GM23248 (cell line): ENCODE measurements at regions not wholly inside any gene's neighbourhood (a gene's known extent, or its start where the extent isn't known, plus 50 kb on each side); places are given as distances from the start of the nearest gene placed in this dataset.

ENCODE experiments used
- DNase-seq: peaks from one replicate; pipeline ENCODE4 v3.0.0-alpha.2; 2015
- H2AFZ ChIP-seq: fragments of 200-600 bp; sonication (generic); 2 replicates; pipeline ENCODE4 v1.6.1; 2016; ENCODE audit warnings: antibody characterized with exemption
- H3F3A ChIP-seq: fragments of 200-600 bp; sonication (generic); 2 replicates; pipeline ENCODE4 v1.6.1; 2016; ENCODE audit warnings: mild to moderate bottlenecking, antibody characterized with exemption, mixed run types; ENCODE audit not compliant: insufficient read depth
- H3K27ac ChIP-seq: fragments of 200-600 bp; sonication (generic); 2 replicates; pipeline ENCODE4 v1.5.1; 2016; ENCODE audit warnings: mild to moderate bottlenecking
- H3K27me3 ChIP-seq: fragments of 200-600 bp; sonication (generic); replicated peaks from 2 replicates; pipeline ENCODE4 v1.6.1; 2016; ENCODE audit warnings: mild to moderate bottlenecking; ENCODE audit not compliant: insufficient read depth
- H3K36me3 ChIP-seq: fragments of 200-600 bp; sonication (generic); 2 replicates; pipeline ENCODE4 v1.6.1; 2016; ENCODE audit warnings: low read depth, mild to moderate bottlenecking
- H3K4me1 ChIP-seq: fragments of 200-600 bp; sonication (generic); 2 replicates; pipeline ENCODE4 v1.6.1; 2016; ENCODE audit warnings: mild to moderate bottlenecking; ENCODE audit not compliant: insufficient read depth
- H3K4me2 ChIP-seq: fragments of 200-600 bp; sonication (generic); one replicate; pipeline ENCODE4 v1.6.1; 2016; ENCODE audit warnings: mild to moderate bottlenecking; ENCODE audit not compliant: unreplicated experiment
- H3K4me3 ChIP-seq: fragments of 200-600 bp; sonication (generic); 2 replicates; pipeline ENCODE4 v1.5.1; 2016; ENCODE audit warnings: mild to moderate bottlenecking
- H3K79me2 ChIP-seq: fragments of 200-600 bp; sonication (generic); 2 replicates; pipeline ENCODE4 v1.6.1; 2016; ENCODE audit warnings: mild to moderate bottlenecking; ENCODE audit not compliant: insufficient read depth
- H3K9ac ChIP-seq: fragments of 200-600 bp; sonication (generic); 2 replicates; pipeline ENCODE4 v1.6.1; 2016; ENCODE audit warnings: mild to moderate bottlenecking
- H3K9me2 ChIP-seq: fragments of 200-600 bp; sonication (generic); 2 replicates; pipeline ENCODE4 v1.6.1; 2016; ENCODE audit warnings: mixed run types, mild to moderate bottlenecking, moderate library complexity; ENCODE audit not compliant: insufficient read depth
- H3K9me3 ChIP-seq: fragments of 200-600 bp; sonication (generic); one replicate; pipeline ENCODE4 v1.6.1; 2017; ENCODE audit warnings: low read depth
- H4K20me1 ChIP-seq: fragments of 200-600 bp; sonication (generic); 2 replicates; pipeline ENCODE4 v1.6.0; 2016; ENCODE audit not compliant: insufficient read depth
- EZH2 ChIP-seq: fragments of 200-600 bp; sonication (generic); IDR thresholded peaks from 2 replicates; pipeline ENCODE4 v1.6.1; 2018; ENCODE audit warnings: antibody characterized with exemption, mild to moderate bottlenecking; ENCODE audit not compliant: insufficient read depth, poor library complexity, severe bottlenecking
- EZH2phosphoT487 ChIP-seq: fragments of 200-600 bp; sonication (generic); IDR thresholded peaks from 2 replicates; pipeline ENCODE4 v1.6.1; 2018; ENCODE audit warnings: antibody characterized with exemption, moderate library complexity, mild to moderate bottlenecking, low read depth; ENCODE audit not compliant: insufficient read depth
- WGBS, 2 experiments: methylation state at CpG; one replicate each; pipeline ENCODE4 v1.1.6; 2015 to 2017; ENCODE audit warnings: low lambda C conversion rate in 2 of 2, low coverage in 1 of 2; ENCODE audit errors: missing lambda C conversion rate in 2 of 2; 5-methylcytosine and 5-hydroxymethylcytosine counted together
- in situ Hi-C: fragments of 300-500 bp; cut with MboI; formaldehyde crosslinking; loops from 2 replicates; pipeline ENCODE4 v1.15.0; 2020

DNA sequence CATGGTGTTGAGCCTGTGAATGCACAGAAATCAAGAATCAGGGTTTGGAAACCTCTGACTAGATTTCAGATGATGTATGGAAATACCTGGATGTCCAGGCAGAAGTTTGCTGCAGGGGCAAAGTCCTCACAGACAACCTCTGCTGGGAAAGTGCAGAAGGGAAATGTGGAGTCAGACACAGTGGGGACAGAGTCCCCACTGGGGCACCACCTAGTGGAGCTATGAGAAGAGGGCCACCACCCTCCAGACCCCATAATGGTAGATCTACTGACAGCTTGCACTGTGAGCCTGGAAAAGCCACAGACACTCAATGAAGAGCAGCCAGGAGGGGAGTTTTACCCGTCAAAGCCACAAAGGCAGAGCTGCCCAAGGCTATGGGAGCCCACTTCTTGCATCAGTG is 181.9 kb upstream of the SEMA6A start:
- no peak for TF ChIP-seq EZH2
- no peak for TF ChIP-seq EZH2phosphoT487
- Histone ChIP-seq H3K4me2 (no peak overlapping the region), H3K9me2 (no peaks in the 10 kb centered on the region), H3K27me3 (no peaks in the 10 kb centered on the region), H3K4me1 (no peaks in the 10 kb centered on the region), H3F3A (no peaks in the 10 kb centered on the region), H3K27ac (no peak overlapping the region), H3K4me3 (no peak overlapping the region), H3K79me2 (no peaks in the 10 kb centered on the region), H2AFZ (no peak overlapping the region), H4K20me1 (no peaks in the 10 kb centered on the region), H3K9ac (no peak overlapping the region), H3K36me3 (no peaks in the 10 kb centered on the region), H3K9me3 (no peaks in the 10 kb centered on the region)
- no peak for DNase-seq
- in situ Hi-C loops, result no loop called here
- 18 to 24% methylated on average over 1 of the region's 1 CpG for WGBS, 2 experiments

DNA sequence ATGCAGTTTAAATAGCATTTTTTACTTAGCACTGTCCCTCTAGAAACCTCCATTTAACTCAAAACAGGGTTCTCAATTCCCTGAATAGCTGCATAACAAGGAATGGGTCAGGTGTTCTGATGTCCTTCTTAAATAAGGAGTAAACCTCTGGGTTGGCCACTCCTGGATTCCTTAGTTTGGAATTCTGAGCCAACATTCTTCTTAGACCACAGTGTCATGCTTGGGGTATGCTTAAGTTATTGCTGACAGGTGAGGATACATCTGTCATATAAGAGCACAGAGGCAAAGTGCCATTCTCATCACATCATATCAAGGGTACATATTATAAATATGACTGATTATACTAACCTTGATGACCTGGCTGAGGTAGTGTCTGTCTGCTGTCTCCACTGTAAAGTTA is 179.9 kb upstream of the SEMA6A start:
- H3K27me3 ChIP-seq, result no peaks in the 10 kb centered on the region
- H3K79me2 ChIP-seq, result no peaks in the 10 kb centered on the region
- H3K9me2 ChIP-seq, result no peaks in the 10 kb centered on the region
- H3K4me2 ChIP-seq, result no peak overlapping the region
- no peak overlapping the region for H3K4me3 ChIP-seq
- H2AFZ ChIP-seq, result no peak overlapping the region
- H4K20me1 ChIP-seq, result no peaks in the 10 kb centered on the region
- TF ChIP-seq EZH2, result no peak
- no peak for TF ChIP-seq EZH2phosphoT487
- in situ Hi-C loops, result no loop called here
- no peaks in the 10 kb centered on the region for H3K36me3 ChIP-seq
- no peaks in the 10 kb centered on the region for H3K9me3 ChIP-seq
- no peak overlapping the region for H3K9ac ChIP-seq
- H3K4me1 ChIP-seq, result no peaks in the 10 kb centered on the region
- H3K27ac ChIP-seq, result no peak overlapping the region
- no peaks in the 10 kb centered on the region for H3F3A ChIP-seq
- DNase-seq, result no peak

DNA sequence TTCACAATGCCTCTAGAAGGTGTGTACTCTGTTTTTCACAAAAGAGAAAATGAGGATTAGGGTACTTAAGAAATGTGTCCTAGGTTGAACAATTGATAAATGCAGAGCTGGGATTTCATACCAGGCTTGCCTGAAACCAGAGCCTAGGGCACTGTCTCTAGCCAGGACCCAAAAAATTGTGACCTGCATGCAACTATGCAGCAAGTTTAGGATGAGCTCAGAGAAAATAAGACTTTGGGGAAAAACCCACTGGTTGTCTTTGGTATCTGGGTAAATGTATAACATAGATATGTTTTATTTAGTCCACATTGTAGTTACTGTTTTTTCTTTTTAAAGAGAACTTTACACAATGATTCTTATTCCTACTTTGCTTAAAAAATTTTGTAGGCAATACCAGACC is 177.1 kb upstream of the SEMA6A start:
- Histone ChIP-seq H3K27ac (no peak overlapping the region), H3K79me2 (no peaks in the 10 kb centered on the region), H3K36me3 (no peaks in the 10 kb centered on the region), H3K9ac (no peak overlapping the region), H3K9me3 (no peaks in the 10 kb centered on the region), H3K4me3 (no peak overlapping the region), H3K4me2 (no peak overlapping the region), H3F3A (no peaks in the 10 kb centered on the region), H4K20me1 (no peaks in the 10 kb centered on the region), H3K4me1 (no peaks in the 10 kb centered on the region), H3K27me3 (no peaks in the 10 kb centered on the region), H2AFZ (no peak overlapping the region), H3K9me2 (no peaks in the 10 kb centered on the region)
- in situ Hi-C loops, result no loop called here
- no peak for TF ChIP-seq EZH2
- no peak for TF ChIP-seq EZH2phosphoT487
- DNase-seq, result no peak

DNA sequence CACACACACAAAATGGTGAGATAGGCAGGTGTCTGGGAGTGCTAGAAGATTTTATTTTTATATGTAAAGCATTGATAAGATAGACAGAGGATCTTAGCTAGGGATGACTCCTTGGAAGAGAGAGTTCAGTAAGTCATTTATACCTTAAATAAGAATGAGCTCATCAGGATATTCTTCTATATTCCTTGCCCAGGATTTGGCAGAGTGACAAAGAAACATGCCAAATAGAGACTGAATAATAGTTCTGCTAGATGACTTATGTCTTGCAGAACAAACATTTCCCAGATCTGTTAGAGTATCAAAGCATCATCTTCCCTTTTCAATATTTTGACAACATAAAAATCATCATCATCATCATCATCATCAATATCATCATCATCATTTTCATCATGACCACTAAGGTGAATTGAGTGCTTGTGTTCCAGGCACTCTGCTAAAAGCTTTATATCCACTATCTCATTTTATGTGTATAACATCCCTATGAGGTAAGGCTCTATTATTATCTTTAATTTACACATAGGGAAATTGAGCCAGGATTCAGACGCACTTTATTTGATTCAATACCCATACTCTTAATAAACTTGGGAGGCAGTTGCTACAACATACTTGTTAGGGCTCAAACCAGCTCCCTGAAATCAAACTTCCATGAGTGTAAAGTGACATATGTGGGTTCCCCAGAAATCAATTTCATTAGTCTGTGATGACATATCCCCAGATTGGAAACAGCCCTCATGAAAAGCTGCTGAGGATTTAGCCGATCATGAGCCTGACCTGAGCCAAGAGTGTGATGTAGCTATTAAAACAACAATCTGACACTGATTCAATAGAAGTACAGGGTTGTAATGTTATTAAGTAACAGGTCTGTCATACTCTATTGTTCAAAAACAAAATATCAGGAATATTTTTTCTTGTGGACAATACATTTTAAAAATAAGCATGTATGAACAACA is 176.3 kb upstream of the SEMA6A start:
- DNase-seq, result no peak
- H3F3A ChIP-seq, result no peaks in the 10 kb centered on the region
- no peak overlapping the region for H3K9ac ChIP-seq
- no peaks in the 10 kb centered on the region for H3K27me3 ChIP-seq
- no peaks in the 10 kb centered on the region for H3K79me2 ChIP-seq
- H3K27ac ChIP-seq, result no peak overlapping the region
- H3K9me3 ChIP-seq, result no peaks in the 10 kb centered on the region
- no peaks in the 10 kb centered on the region for H3K36me3 ChIP-seq
- 5 to 7% methylated on average over 2 of the region's 2 CpGs for WGBS, 2 experiments
- no peaks in the 10 kb centered on the region for H4K20me1 ChIP-seq
- H3K4me2 ChIP-seq, result no peak overlapping the region
- in situ Hi-C loops, result no loop called here
- H3K9me2 ChIP-seq, result no peaks in the 10 kb centered on the region
- no peak overlapping the region for H3K4me3 ChIP-seq
- no peak for TF ChIP-seq EZH2
- TF ChIP-seq EZH2phosphoT487, result no peak
- H3K4me1 ChIP-seq, result no peaks in the 10 kb centered on the region
- no peak overlapping the region for H2AFZ ChIP-seq

DNA sequence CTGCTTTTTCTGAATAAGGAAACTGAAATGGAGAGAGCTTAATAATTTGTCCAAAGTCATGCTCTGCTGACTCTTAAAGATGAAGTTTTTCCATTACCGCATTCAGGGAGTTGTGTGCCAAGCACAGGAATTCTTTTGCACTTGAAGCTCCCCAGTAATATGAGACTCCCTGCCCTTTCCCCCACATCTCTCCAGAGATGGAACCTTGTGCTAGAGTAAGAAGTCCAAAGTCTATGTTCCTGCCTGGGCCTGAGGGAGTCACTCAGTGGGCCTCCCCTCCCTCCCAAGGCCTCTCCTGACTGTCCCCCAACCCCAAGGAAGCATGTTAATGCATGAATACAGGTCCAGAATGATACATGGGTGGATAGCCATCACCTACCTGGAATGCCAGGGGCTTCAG is 173.3 kb upstream of the SEMA6A start:
- H4K20me1 ChIP-seq, result no peaks in the 10 kb centered on the region
- H3K27me3 ChIP-seq, result no peaks in the 10 kb centered on the region
- no peak for DNase-seq
- 0 to 10% methylated on average over 1 of the region's 1 CpG for WGBS, 2 experiments
- H3K4me3 ChIP-seq, result no peak overlapping the region
- H3K79me2 ChIP-seq, result no peaks in the 10 kb centered on the region
- no peak overlapping the region for H3K9ac ChIP-seq
- H3K9me3 ChIP-seq, result no peaks in the 10 kb centered on the region
- H3K27ac ChIP-seq, result no peak overlapping the region
- no peak overlapping the region for H2AFZ ChIP-seq
- TF ChIP-seq EZH2phosphoT487, result no peak
- no peaks in the 10 kb centered on the region for H3K4me1 ChIP-seq
- H3F3A ChIP-seq, result no peaks in the 10 kb centered on the region
- no peak overlapping the region for H3K4me2 ChIP-seq
- H3K36me3 ChIP-seq, result no peaks in the 10 kb centered on the region
- in situ Hi-C loops, result no loop called here
- no peaks in the 10 kb centered on the region for H3K9me2 ChIP-seq
